SK-N-SH treated with all-trans-retinoic acid at 6 μM for 48 hours (cell line): ENCODE measurements at regions not wholly inside any gene's neighbourhood (a gene's known extent, or its start where the extent isn't known, plus 50 kb on each side); places are given as distances from the start of the nearest gene placed in this dataset.

Experiments used
- ATAC-seq: fragments of 200-7000 bp; cut with Tn5 transposase; 3 replicates; pipeline ENCODE4 v1.9.1; 2020; ENCODE audit warnings: mild to moderate bottlenecking, moderate library complexity
- ARNTL ChIP-seq: fragments of 450-650 bp; formaldehyde crosslinking; IDR thresholded peaks from 2 replicates; pipeline ENCODE4 v1.5.0; 2020; ENCODE audit warnings: low read depth, mild to moderate bottlenecking, moderate library complexity, borderline replicate concordance
- BACH2 ChIP-seq: fragments of 250-450 bp; sonication (Bioruptor Pico); IDR thresholded peaks from 2 replicates; pipeline ENCODE4 v1.9.0; 2021; ENCODE audit warnings: mild to moderate bottlenecking, borderline replicate concordance
- CSDC2 ChIP-seq: fragments of 250-450 bp; sonication (Bioruptor Pico); IDR thresholded peaks from 2 replicates; pipeline ENCODE4 v1.5.0; 2020; ENCODE audit warnings: mild to moderate bottlenecking, moderate library complexity
- ESRRG ChIP-seq: fragments of 250-450 bp; sonication (Bioruptor Pico); IDR thresholded peaks from 2 replicates; pipeline ENCODE4 v1.6.1; 2021; ENCODE audit warnings: mild to moderate bottlenecking
- GLIS3 ChIP-seq: fragments of 250-450 bp; sonication (Bioruptor Pico); IDR thresholded peaks from 2 replicates; pipeline ENCODE4 v1.5.0; 2020; ENCODE audit warnings: mild to moderate bottlenecking, moderate library complexity
- OSR1 ChIP-seq: fragments of 250-450 bp; sonication (Bioruptor Pico); IDR thresholded peaks from 2 replicates; pipeline ENCODE4 v1.8.0; 2022; ENCODE audit warnings: moderate library complexity, mild to moderate bottlenecking, inconsistent platforms
- PPARA ChIP-seq: fragments of 250-450 bp; sonication (Bioruptor Pico); IDR thresholded peaks from 2 replicates; pipeline ENCODE4 v1.5.0; 2020; ENCODE audit warnings: mild to moderate bottlenecking, borderline replicate concordance
- RARB ChIP-seq: fragments of 250-450 bp; sonication (Bioruptor Pico); IDR thresholded peaks from 2 replicates; pipeline ENCODE4 v1.8.0; 2021; ENCODE audit warnings: mild to moderate bottlenecking, moderate library complexity
- SNAI2 ChIP-seq: fragments of 250-450 bp; sonication (Bioruptor Pico); IDR thresholded peaks from 2 replicates; pipeline ENCODE4 v1.5.0; 2020; ENCODE audit warnings: mild to moderate bottlenecking, moderate library complexity
- TCF4 ChIP-seq: fragments of 250-450 bp; sonication (Bioruptor Pico); IDR thresholded peaks from 2 replicates; pipeline ENCODE4 v1.8.0; 2021; ENCODE audit warnings: mild to moderate bottlenecking, moderate library complexity, borderline replicate concordance
- TOX ChIP-seq: fragments of 250-450 bp; sonication (Bioruptor Pico); IDR thresholded peaks from 2 replicates; pipeline ENCODE4 v1.8.0; 2021; ENCODE audit warnings: mild to moderate bottlenecking, moderate library complexity, borderline replicate concordance
- ZC3H10 ChIP-seq: fragments of 250-450 bp; sonication (Bioruptor Pico); IDR thresholded peaks from 2 replicates; pipeline ENCODE4 v1.5.1; 2021; ENCODE audit warnings: mild to moderate bottlenecking, moderate library complexity
- ZFP3 ChIP-seq: fragments of 250-450 bp; sonication (Bioruptor Pico); IDR thresholded peaks from 2 replicates; pipeline ENCODE4 v1.5.0; 2020; ENCODE audit warnings: mild to moderate bottlenecking, moderate library complexity
- ZFP30 ChIP-seq: fragments of 450-650 bp; formaldehyde crosslinking; IDR thresholded peaks from 2 replicates; pipeline ENCODE4 v1.5.0; 2022; ENCODE audit warnings: mild to moderate bottlenecking, moderate library complexity
- ZNF565 ChIP-seq: fragments of 450-650 bp; formaldehyde crosslinking; conservative IDR thresholded peaks from 2 replicates; pipeline ENCODE4 v1.5.0; 2020; ENCODE audit warnings: low read depth, mild to moderate bottlenecking, moderate library complexity
- ZNF70 ChIP-seq: fragments of 450-650 bp; formaldehyde crosslinking; IDR thresholded peaks from 2 replicates; pipeline ENCODE4 v1.5.0; 2020; ENCODE audit warnings: mild to moderate bottlenecking, moderate library complexity
- ZNF8 ChIP-seq: fragments of 450-650 bp; formaldehyde crosslinking; IDR thresholded peaks from 2 replicates; pipeline ENCODE4 v1.5.0; 2020; ENCODE audit warnings: mild to moderate bottlenecking, moderate library complexity
- TF ChIP-seq, protein P1 (sequence below): fragments of 250-450 bp; sonication (Bioruptor Pico); IDR thresholded peaks from 2 replicates; pipeline ENCODE4 v1.5.1; 2020; ENCODE audit warnings: low read depth, mild to moderate bottlenecking, moderate library complexity
- TF ChIP-seq, protein P2 (sequence below): fragments of 250-450 bp; sonication (Bioruptor Pico); IDR thresholded peaks from 2 replicates; pipeline ENCODE4 v1.5.0; 2020; ENCODE audit warnings: mild to moderate bottlenecking, moderate library complexity
- TF ChIP-seq, protein P3 (sequence below): fragments of 250-450 bp; sonication (Bioruptor Pico); IDR thresholded peaks from 2 replicates; pipeline ENCODE4 v1.8.0; 2020; ENCODE audit warnings: mild to moderate bottlenecking, moderate library complexity, borderline replicate concordance
- TF ChIP-seq, protein P4 (sequence below): fragments of 250-450 bp; sonication (Bioruptor Pico); IDR thresholded peaks from 2 replicates; pipeline ENCODE4 v1.8.0; 2021; ENCODE audit warnings: low read depth, mild to moderate bottlenecking, moderate library complexity, borderline replicate concordance

DNA sequence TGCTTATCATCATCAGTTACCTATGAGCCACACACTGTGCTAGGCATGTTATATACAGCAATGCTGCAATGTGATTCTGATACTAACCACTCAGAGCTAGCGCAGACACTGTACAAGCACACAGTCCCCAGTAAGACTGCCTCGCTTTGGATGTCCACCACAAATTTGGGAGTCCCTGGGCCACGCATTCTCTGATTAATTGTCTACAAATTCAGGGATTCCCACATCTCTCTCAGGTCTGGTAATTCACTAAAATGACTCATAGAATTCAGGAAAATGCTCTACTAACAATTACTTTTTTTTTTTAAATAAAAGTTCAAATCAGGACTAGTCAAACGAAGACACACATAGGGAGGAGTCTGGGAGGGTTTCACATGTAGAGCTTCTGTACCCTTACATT lies 652.1 kb upstream of the AADAT start:
- TF ChIP-seq CSDC2 (CRISPR knock-in tag) (no peak), ZC3H10 (CRISPR knock-in tag) (no peak), ZNF8 (no peak), PPARA (CRISPR knock-in tag) (no peak), ZFP30 (CRISPR knock-in tag) (no peak), ZNF70 (CRISPR knock-in tag) (no peak), OSR1 (CRISPR knock-in tag) (no peak), SNAI2 (CRISPR knock-in tag) (no peak), ESRRG (CRISPR knock-in tag) (no peak), RARB (no peak), ZFP3 (CRISPR knock-in tag) (no peak), BACH2 (CRISPR knock-in tag) (no peak), GLIS3 (no peak), TCF4 (CRISPR knock-in tag) (no peak), ZNF565 (CRISPR knock-in tag) (no peak), TOX (CRISPR knock-in tag) (no peak)
- TF ChIP-seq, protein P1, sequence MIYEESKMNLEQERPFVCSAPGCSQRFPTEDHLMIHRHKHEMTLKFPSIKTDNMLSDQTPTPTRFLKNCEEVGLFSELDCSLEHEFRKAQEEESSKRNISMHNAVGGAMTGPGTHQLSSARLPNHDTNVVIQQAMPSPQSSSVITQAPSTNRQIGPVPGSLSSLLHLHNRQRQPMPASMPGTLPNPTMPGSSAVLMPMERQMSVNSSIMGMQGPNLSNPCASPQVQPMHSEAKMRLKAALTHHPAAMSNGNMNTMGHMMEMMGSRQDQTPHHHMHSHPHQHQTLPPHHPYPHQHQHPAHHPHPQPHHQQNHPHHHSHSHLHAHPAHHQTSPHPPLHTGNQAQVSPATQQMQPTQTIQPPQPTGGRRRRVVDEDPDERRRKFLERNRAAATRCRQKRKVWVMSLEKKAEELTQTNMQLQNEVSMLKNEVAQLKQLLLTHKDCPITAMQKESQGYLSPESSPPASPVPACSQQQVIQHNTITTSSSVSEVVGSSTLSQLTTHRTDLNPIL (CRISPR knock-in tag): no peak
- TF ChIP-seq, protein P2, sequence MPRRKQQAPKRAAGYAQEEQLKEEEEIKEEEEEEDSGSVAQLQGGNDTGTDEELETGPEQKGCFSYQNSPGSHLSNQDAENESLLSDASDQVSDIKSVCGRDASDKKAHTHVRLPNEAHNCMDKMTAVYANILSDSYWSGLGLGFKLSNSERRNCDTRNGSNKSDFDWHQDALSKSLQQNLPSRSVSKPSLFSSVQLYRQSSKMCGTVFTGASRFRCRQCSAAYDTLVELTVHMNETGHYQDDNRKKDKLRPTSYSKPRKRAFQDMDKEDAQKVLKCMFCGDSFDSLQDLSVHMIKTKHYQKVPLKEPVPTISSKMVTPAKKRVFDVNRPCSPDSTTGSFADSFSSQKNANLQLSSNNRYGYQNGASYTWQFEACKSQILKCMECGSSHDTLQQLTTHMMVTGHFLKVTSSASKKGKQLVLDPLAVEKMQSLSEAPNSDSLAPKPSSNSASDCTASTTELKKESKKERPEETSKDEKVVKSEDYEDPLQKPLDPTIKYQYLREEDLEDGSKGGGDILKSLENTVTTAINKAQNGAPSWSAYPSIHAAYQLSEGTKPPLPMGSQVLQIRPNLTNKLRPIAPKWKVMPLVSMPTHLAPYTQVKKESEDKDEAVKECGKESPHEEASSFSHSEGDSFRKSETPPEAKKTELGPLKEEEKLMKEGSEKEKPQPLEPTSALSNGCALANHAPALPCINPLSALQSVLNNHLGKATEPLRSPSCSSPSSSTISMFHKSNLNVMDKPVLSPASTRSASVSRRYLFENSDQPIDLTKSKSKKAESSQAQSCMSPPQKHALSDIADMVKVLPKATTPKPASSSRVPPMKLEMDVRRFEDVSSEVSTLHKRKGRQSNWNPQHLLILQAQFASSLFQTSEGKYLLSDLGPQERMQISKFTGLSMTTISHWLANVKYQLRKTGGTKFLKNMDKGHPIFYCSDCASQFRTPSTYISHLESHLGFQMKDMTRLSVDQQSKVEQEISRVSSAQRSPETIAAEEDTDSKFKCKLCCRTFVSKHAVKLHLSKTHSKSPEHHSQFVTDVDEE (CRISPR knock-in tag): no peak
- TF ChIP-seq, protein P3, sequence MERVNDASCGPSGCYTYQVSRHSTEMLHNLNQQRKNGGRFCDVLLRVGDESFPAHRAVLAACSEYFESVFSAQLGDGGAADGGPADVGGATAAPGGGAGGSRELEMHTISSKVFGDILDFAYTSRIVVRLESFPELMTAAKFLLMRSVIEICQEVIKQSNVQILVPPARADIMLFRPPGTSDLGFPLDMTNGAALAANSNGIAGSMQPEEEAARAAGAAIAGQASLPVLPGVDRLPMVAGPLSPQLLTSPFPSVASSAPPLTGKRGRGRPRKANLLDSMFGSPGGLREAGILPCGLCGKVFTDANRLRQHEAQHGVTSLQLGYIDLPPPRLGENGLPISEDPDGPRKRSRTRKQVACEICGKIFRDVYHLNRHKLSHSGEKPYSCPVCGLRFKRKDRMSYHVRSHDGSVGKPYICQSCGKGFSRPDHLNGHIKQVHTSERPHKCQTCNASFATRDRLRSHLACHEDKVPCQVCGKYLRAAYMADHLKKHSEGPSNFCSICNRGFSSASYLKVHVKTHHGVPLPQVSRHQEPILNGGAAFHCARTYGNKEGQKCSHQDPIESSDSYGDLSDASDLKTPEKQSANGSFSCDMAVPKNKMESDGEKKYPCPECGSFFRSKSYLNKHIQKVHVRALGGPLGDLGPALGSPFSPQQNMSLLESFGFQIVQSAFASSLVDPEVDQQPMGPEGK (CRISPR knock-in tag): no peak
- no peak for ATAC-seq

DNA sequence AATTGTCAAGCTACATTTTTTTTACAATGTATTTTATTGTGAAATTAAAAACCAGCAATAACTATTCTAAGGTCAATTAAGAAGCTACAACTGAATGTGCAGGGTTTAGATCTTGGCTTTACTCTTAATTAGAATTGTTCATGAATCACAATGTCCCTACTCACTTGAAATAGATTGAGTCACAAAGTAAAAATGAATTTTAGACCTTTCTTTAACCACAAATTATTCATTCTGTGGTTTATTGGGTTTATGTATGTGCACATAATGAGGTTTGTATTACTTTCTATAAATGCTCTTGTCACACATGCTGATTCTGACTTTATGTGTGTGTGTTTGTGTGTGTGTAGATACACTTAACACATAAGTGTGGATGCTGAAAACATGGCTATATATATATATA lies 647.0 kb upstream of the AADAT start:
- TF ChIP-seq RARB: no peak
- TF ChIP-seq, protein P2 (CRISPR knock-in tag): no peak
- TF ChIP-seq ZFP3 (CRISPR knock-in tag): no peak
- TF ChIP-seq, protein P4, sequence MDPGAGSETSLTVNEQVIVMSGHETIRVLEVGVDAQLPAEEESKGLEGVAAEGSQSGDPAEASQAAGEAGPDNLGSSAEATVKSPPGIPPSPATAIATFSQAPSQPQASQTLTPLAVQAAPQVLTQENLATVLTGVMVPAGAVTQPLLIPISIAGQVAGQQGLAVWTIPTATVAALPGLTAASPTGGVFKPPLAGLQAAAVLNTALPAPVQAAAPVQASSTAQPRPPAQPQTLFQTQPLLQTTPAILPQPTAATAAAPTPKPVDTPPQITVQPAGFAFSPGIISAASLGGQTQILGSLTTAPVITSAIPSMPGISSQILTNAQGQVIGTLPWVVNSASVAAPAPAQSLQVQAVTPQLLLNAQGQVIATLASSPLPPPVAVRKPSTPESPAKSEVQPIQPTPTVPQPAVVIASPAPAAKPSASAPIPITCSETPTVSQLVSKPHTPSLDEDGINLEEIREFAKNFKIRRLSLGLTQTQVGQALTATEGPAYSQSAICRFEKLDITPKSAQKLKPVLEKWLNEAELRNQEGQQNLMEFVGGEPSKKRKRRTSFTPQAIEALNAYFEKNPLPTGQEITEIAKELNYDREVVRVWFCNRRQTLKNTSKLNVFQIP (CRISPR knock-in tag): no peak
- TF ChIP-seq, protein P3 (CRISPR knock-in tag): no peak
- TF ChIP-seq, protein P1 (CRISPR knock-in tag): no peak
- no peak for TF ChIP-seq ESRRG (CRISPR knock-in tag)
- no peak for TF ChIP-seq TOX (CRISPR knock-in tag)
- TF ChIP-seq ARNTL (CRISPR knock-in tag): no peak
- ATAC-seq: no peak
